Right cardiac atrium (tissue), 5 donors: ENCODE measurements at regions not wholly inside any gene's neighbourhood (a gene's known extent, or its start where the extent isn't known, plus 50 kb on each side); places are given as distances from the start of the nearest gene placed in this dataset.
"Not testable (repeated sequence)": the region's sequence is repeated elsewhere in the genome, so short reads cannot be mapped to it uniquely, and the experiment has no call there.

ENCODE experiments used
- ATAC-seq, 2 donors: fragments of 200-7000 bp; cut with Tn5 transposase; one replicate each; pipeline versions ENCODE4 v1.8.0 to v1.9.1; 2020; ENCODE audit warnings: moderate library complexity in 2 of 2, mild to moderate bottlenecking in 1 of 2
- DNase-seq, 3 donors: peaks; one replicate each; pipeline ENCODE4 v3.0.0-alpha.2; 2020
- H3K27ac ChIP-seq: one replicate; pipeline ENCODE4 v1.5.1; 2013; ENCODE audit warnings: mild to moderate bottlenecking, low read length, control low read depth, moderate library complexity
- H3K27me3 ChIP-seq: one replicate; pipeline ENCODE4 v1.6.1; 2013; ENCODE audit not compliant: control insufficient read depth, insufficient read depth
- H3K4me1 ChIP-seq: one replicate; pipeline ENCODE4 v1.6.1; 2013; ENCODE audit warnings: low read length; ENCODE audit not compliant: control insufficient read depth, insufficient read depth
- H3K4me3 ChIP-seq: one replicate; pipeline ENCODE4 v1.5.1; 2013; ENCODE audit warnings: low read length, control low read depth
- H3K9me3 ChIP-seq: one replicate; pipeline ENCODE4 v1.6.1; 2013; ENCODE audit warnings: low read length; ENCODE audit not compliant: control insufficient read depth
- WGBS: extraction: QIAGEN DNeasy Blood & Tissue Kit; methylation state at CpG from one replicate; pipeline ENCODE4 v1.1.7; 2013; 5-methylcytosine and 5-hydroxymethylcytosine counted together
- intact Hi-C, 4 donors: fragments of 100-400 bp; cut with DNase I; formaldehyde crosslinking; loops; one replicate each; pipeline versions ENCODE4 v1.11.0 to v1.14.0; 2022 to 2023
- donor health status: healthy with polysubstance abuse.
- donor health status: DM: no; HTN: yes; CAD: no.
- donor health status: DM: no; HTN: no; CAD: no.
- donor health status: DM: no; HTN: yes; CAD: no; lungs with severe emphysema.
- donor health status: DM: yes; HTN: yes; CAD: no.

- intact Hi-C loops, result no loop called here
- H3K4me1 ChIP-seq, result no peaks in the 10 kb centered on the region
- no peaks in the 10 kb centered on the region for H3K9me3 ChIP-seq
- H3K4me3 ChIP-seq, result no peak overlapping the region
- no peaks in the 10 kb centered on the region for H3K27me3 ChIP-seq
- no peak for DNase-seq
- 91% methylated on average over 1 of the region's 1 CpG for whole genome bisulfite sequencing
- ATAC-seq, result no peak
- no peak overlapping the region for H3K27ac ChIP-seq
These were observed 138.1 kb downstream of the LIG4 start for GRCh38 chr13:108077284-108077683.

- DNase-seq, H3K27ac ChIP-seq, ATAC-seq, intact Hi-C loops, H3K27me3 ChIP-seq, H3K9me3 ChIP-seq, H3K4me1 ChIP-seq, H3K4me3 ChIP-seq: not testable (repeated sequence)
- WGBS, result 70% methylated on average over 5 of the region's 5 CpGs
These were observed 140.9 kb downstream of the LIG4 start for GRCh38 chr13:108074429-108074828.

GRCh38 chr13:108070925-108071324 is 144.4 kb downstream of the LIG4 start:
- Histone ChIP-seq H3K4me1 (no peaks in the 10 kb centered on the region), H3K4me3 (no peak overlapping the region), H3K9me3 (no peaks in the 10 kb centered on the region), H3K27me3 (no peaks in the 10 kb centered on the region), H3K27ac (no peak overlapping the region)
- intact Hi-C loops, result no loop called here
- DNase-seq, result no peak
- no peak for ATAC-seq
- 47% methylated on average over 5 of the region's 5 CpGs for WGBS

GRCh38 chr13:108070491-108070890 is 144.8 kb downstream of the LIG4 start:
- DNase-seq (no peak), ATAC-seq (no peak)
- intact Hi-C loops, result no loop called here
- Histone ChIP-seq H3K27ac (no peak overlapping the region), H3K9me3 (no peaks in the 10 kb centered on the region), H3K4me1 (no peaks in the 10 kb centered on the region), H3K4me3 (no peak overlapping the region), H3K27me3 (no peaks in the 10 kb centered on the region)
- 76% methylated on average over 4 of the region's 4 CpGs for WGBS

- 68% methylated on average over 4 of the region's 4 CpGs for WGBS
- no peak for DNase-seq
- no peaks in the 10 kb centered on the region for H3K9me3 ChIP-seq
- no peaks in the 10 kb centered on the region for H3K4me1 ChIP-seq
- ATAC-seq, result no peak
- no peak overlapping the region for H3K4me3 ChIP-seq
- intact Hi-C loops, result no loop called here
- no peak overlapping the region for H3K27ac ChIP-seq
- H3K27me3 ChIP-seq, result no peaks in the 10 kb centered on the region
These were observed 145.7 kb downstream of the LIG4 start for GRCh38 chr13:108069521-108070210.

- H3K4me3 ChIP-seq, DNase-seq, H3K27me3 ChIP-seq, H3K4me1 ChIP-seq, H3K27ac ChIP-seq, ATAC-seq, intact Hi-C loops, H3K9me3 ChIP-seq: not testable (repeated sequence)
- WGBS, result 49% methylated on average over 1 of the region's 1 CpG
These were observed 151.0 kb downstream of the LIG4 start for GRCh38 chr13:108064372-108064771.

- Histone ChIP-seq H3K4me3 (no peak overlapping the region), H3K27me3 (no peaks in the 10 kb centered on the region), H3K9me3 (no peaks in the 10 kb centered on the region), H3K27ac (no peak overlapping the region), H3K4me1 (no peaks in the 10 kb centered on the region)
- 76% methylated on average over 6 of the region's 6 CpGs for WGBS
- ATAC-seq (no peak), DNase-seq (no peak)
- intact Hi-C loops, result no loop called here
These were observed 155.2 kb downstream of the LIG4 start for GRCh38 chr13:108060111-108060510.

GRCh38 chr13:108056278-108056677 is 159.1 kb downstream of the LIG4 start:
- H3K4me3 ChIP-seq, result no peak overlapping the region
- no peaks in the 10 kb centered on the region for H3K4me1 ChIP-seq
- ATAC-seq (no peak), DNase-seq (no peak)
- no peaks in the 10 kb centered on the region for H3K9me3 ChIP-seq
- H3K27me3 ChIP-seq, result no peaks in the 10 kb centered on the region
- H3K27ac ChIP-seq, result no peak overlapping the region
- intact Hi-C loops, result no loop called here
- 52% methylated on average over 2 of the region's 2 CpGs for WGBS

- intact Hi-C loops, result no loop called here
- WGBS, result 68% methylated on average over 4 of the region's 4 CpGs
- ATAC-seq, result no peak
These were observed 166.1 kb downstream of the LIG4 start for GRCh38 chr13:108049211-108049610.

GRCh38 chr13:108044954-108045353 is 170.4 kb downstream of the LIG4 start:
- DNase-seq (no peak), ATAC-seq (no peak)
- H3K9me3 ChIP-seq, result no peaks in the 10 kb centered on the region
- no peak overlapping the region for H3K27ac ChIP-seq
- intact Hi-C loops, result no loop called here
- H3K4me1 ChIP-seq, result no peaks in the 10 kb centered on the region
- no peak overlapping the region for H3K4me3 ChIP-seq
- H3K27me3 ChIP-seq, result no peaks in the 10 kb centered on the region
- 11% methylated on average over 1 of the region's 1 CpG for WGBS

More at GRCh38 chr13:108049211-108049610, 166.1 kb downstream of the LIG4 start:
- H3K27ac ChIP-seq, result no peak overlapping the region
- DNase-seq, result no peak
- H3K27me3 ChIP-seq, result no peaks in the 10 kb centered on the region
- no peak overlapping the region for H3K4me3 ChIP-seq
- H3K4me1 ChIP-seq, result no peaks in the 10 kb centered on the region
- H3K9me3 ChIP-seq, result no peaks in the 10 kb centered on the region

- 50% methylated on average over 6 of the region's 6 CpGs for WGBS
- not testable (repeated sequence) for ATAC-seq
These were observed 172.5 kb downstream of the LIG4 start for GRCh38 chr13:108042866-108043265.

GRCh38 chr13:108037348-108037747 is 178.0 kb downstream of the LIG4 start:
- Histone ChIP-seq H3K27ac (no peak overlapping the region), H3K27me3 (no peaks in the 10 kb centered on the region), H3K4me1 (no peaks in the 10 kb centered on the region), H3K9me3 (no peaks in the 10 kb centered on the region), H3K4me3 (no peak overlapping the region)
- DNase-seq, result no peak
- no peak for ATAC-seq
- 60% methylated on average over 1 of the region's 1 CpG for WGBS
- intact Hi-C loops, result no loop called here

More at GRCh38 chr13:108042866-108043265, 172.5 kb downstream of the LIG4 start:
- H3K4me3 ChIP-seq, H3K9me3 ChIP-seq, intact Hi-C loops, H3K27ac ChIP-seq, DNase-seq, H3K27me3 ChIP-seq, H3K4me1 ChIP-seq: not testable (repeated sequence)
